IMR-90 (cell line): ENCODE measurements at regions not wholly inside any gene's neighbourhood (a gene's known extent, or its start where the extent isn't known, plus 50 kb on each side); places are given as distances from the start of the nearest gene placed in this dataset.
"Not testable (repeated sequence)": the region's sequence is repeated elsewhere in the genome, so short reads cannot be mapped to it uniquely, and the experiment has no call there.

ENCODE experiments used
- CEBPB ChIP-seq: IDR thresholded peaks from 2 replicates; pipeline ENCODE4 v1.6.1; 2012; ENCODE audit warnings: low read depth, low read length, improper control_type of control experiment
- MAZ ChIP-seq: IDR thresholded peaks from 2 replicates; pipeline ENCODE4 v1.6.1; 2012; ENCODE audit warnings: low read depth, mild to moderate bottlenecking, low read length, improper control_type of control experiment, moderate library complexity, borderline replicate concordance
- POLR2A ChIP-seq: IDR thresholded peaks from 2 replicates; pipeline ENCODE4 v1.6.1; 2012; ENCODE audit warnings: mild to moderate bottlenecking, low read depth, low read length
- RAD21 ChIP-seq: IDR thresholded peaks from 2 replicates; pipeline ENCODE4 v1.6.1; 2012; ENCODE audit warnings: low read length, improper control_type of control experiment
- RCOR1 ChIP-seq: IDR thresholded peaks from 2 replicates; pipeline ENCODE4 v1.6.1; 2012; ENCODE audit warnings: mild to moderate bottlenecking, low read length, improper control_type of control experiment; ENCODE audit not compliant: insufficient replicate concordance
- RFX5 ChIP-seq: IDR thresholded peaks from 2 replicates; pipeline ENCODE4 v1.8.0; 2012; ENCODE audit warnings: low read depth, mild to moderate bottlenecking, low read length, moderate library complexity
- SMC3 ChIP-seq: fragments of 150-350 bp; IDR thresholded peaks from 2 replicates; pipeline ENCODE4 v1.6.1; 2016; ENCODE audit warnings: low read depth, mild to moderate bottlenecking, antibody characterized with exemption, low read length, moderate library complexity
- TF ChIP-seq, protein P1 (sequence below): conservative IDR thresholded peaks from 2 replicates; pipeline ENCODE4 v1.5.1; 2012; ENCODE audit warnings: mild to moderate bottlenecking, low read depth, low read length, improper control_type of control experiment
- TF ChIP-seq, protein P2 (sequence below): fragments of 150-350 bp; IDR thresholded peaks from 2 replicates; pipeline ENCODE4 v1.6.1; 2016; ENCODE audit warnings: low read depth, mild to moderate bottlenecking, low read length, moderate library complexity, borderline replicate concordance

DNA sequence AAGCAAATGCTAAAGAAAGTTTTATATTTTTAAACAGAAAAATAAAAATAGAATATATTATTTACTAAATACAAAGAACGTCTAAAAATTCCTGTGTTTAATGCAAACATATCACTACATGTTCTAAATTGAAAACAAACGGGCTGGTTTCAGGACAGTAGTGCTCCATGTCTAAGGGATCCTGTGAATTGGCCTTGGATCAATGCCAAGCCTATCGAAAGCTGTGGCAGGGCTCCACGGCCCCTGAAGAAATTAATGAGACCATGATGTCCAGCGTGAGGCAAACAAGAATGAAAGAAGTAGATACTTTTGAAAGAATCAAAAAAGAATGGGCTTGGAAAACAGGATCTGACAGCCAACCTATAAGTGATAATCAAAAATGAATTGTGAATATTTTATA, 283.4 kb upstream of the RAI14 start:
- TF ChIP-seq, protein P1, sequence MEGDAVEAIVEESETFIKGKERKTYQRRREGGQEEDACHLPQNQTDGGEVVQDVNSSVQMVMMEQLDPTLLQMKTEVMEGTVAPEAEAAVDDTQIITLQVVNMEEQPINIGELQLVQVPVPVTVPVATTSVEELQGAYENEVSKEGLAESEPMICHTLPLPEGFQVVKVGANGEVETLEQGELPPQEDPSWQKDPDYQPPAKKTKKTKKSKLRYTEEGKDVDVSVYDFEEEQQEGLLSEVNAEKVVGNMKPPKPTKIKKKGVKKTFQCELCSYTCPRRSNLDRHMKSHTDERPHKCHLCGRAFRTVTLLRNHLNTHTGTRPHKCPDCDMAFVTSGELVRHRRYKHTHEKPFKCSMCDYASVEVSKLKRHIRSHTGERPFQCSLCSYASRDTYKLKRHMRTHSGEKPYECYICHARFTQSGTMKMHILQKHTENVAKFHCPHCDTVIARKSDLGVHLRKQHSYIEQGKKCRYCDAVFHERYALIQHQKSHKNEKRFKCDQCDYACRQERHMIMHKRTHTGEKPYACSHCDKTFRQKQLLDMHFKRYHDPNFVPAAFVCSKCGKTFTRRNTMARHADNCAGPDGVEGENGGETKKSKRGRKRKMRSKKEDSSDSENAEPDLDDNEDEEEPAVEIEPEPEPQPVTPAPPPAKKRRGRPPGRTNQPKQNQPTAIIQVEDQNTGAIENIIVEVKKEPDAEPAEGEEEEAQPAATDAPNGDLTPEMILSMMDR = not testable (repeated sequence)
- not testable (repeated sequence) for TF ChIP-seq RAD21, RFX5, RCOR1, POLR2A, SMC3, CEBPB, MAZ
- TF ChIP-seq, protein P2, sequence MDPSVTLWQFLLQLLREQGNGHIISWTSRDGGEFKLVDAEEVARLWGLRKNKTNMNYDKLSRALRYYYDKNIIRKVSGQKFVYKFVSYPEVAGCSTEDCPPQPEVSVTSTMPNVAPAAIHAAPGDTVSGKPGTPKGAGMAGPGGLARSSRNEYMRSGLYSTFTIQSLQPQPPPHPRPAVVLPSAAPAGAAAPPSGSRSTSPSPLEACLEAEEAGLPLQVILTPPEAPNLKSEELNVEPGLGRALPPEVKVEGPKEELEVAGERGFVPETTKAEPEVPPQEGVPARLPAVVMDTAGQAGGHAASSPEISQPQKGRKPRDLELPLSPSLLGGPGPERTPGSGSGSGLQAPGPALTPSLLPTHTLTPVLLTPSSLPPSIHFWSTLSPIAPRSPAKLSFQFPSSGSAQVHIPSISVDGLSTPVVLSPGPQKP = not testable (repeated sequence)
